ENCODE measurements at regions not wholly inside any gene's neighbourhood (a gene's known extent, or its start where the extent isn't known, plus 50 kb on each side); places are given as distances from the start of the nearest gene placed in this dataset.
"Not testable (repeated sequence)": the region's sequence is repeated elsewhere in the genome, so short reads cannot be mapped to it uniquely, and the experiment has no call there.

GRCh38 chr16:17983114-17983513, 353.4 kb downstream of the NPIPA8 start:
- no peak for DNase-seq

- DNase-seq = no peak
These were observed 359.3 kb downstream of the NPIPA8 start for GRCh38 chr16:17977260-17977659.

GRCh38 chr16:17972460-17972943, 364.0 kb downstream of the NPIPA8 start:
- DNase-seq = no peak

GRCh38 chr16:17970816-17971331, 365.7 kb downstream of the NPIPA8 start:
- no peak for DNase-seq

- DNase-seq = no peak
These were observed 366.3 kb downstream of the NPIPA8 start for GRCh38 chr16:17970157-17970765.

- no peak for DNase-seq
These were observed 371.2 kb downstream of the NPIPA8 start for GRCh38 chr16:17965133-17965900.

GRCh38 chr16:17964196-17964595, 372.3 kb downstream of the NPIPA8 start:
- no peak for DNase-seq

GRCh38 chr16:17963185-17963836, 373.2 kb downstream of the NPIPA8 start:
- no peak for DNase-seq

GRCh38 chr16:17962726-17963125, 373.8 kb downstream of the NPIPA8 start:
- no peak for DNase-seq

- not testable (repeated sequence) for DNase-seq
These were observed 374.7 kb downstream of the NPIPA8 start for GRCh38 chr16:17961822-17962221.

- no peak for DNase-seq
These were observed 385.2 kb downstream of the NPIPA8 start for GRCh38 chr16:17951378-17951777.

- no peak for DNase-seq
These were observed 386.6 kb downstream of the NPIPA8 start for GRCh38 chr16:17949982-17950250.

- no peak for DNase-seq
These were observed 387.2 kb downstream of the NPIPA8 start for GRCh38 chr16:17949141-17949981.

GRCh38 chr16:17947637-17948036, 388.9 kb downstream of the NPIPA8 start:
- no peak for DNase-seq

GRCh38 chr16:17947165-17947564, 389.4 kb downstream of the NPIPA8 start:
- DNase-seq = no peak

GRCh38 chr16:17945080-17945601, 391.4 kb downstream of the NPIPA8 start:
- no peak for DNase-seq

- DNase-seq = no peak
These were observed 392.2 kb downstream of the NPIPA8 start for GRCh38 chr16:17944345-17944744.

- no peak for DNase-seq
These were observed 394.5 kb downstream of the NPIPA8 start for GRCh38 chr16:17942067-17942466.

- no peak for DNase-seq
These were observed 395.8 kb downstream of the NPIPA8 start for GRCh38 chr16:17940584-17941364.

- no peak for DNase-seq
These were observed 396.8 kb downstream of the NPIPA8 start for GRCh38 chr16:17939723-17940122.

GRCh38 chr16:17939122-17939536, 397.4 kb downstream of the NPIPA8 start:
- DNase-seq = no peak

- no peak for DNase-seq
These were observed 398.0 kb downstream of the NPIPA8 start for GRCh38 chr16:17938546-17938945.

Data from stimulated activated CD4-positive, alpha-beta T cell treated with anti-CD3 and anti-CD28 coated beads, Interleukin-4, amount 100 ng/mL, for 1 hour (primary cell).